Parathyroid adenoma (tissue), 2 donors: ENCODE measurements at regions not wholly inside any gene's neighbourhood (a gene's known extent, or its start where the extent isn't known, plus 50 kb on each side); places are given as distances from the start of the nearest gene placed in this dataset.
"Not testable (repeated sequence)": the region's sequence is repeated elsewhere in the genome, so short reads cannot be mapped to it uniquely, and the experiment has no call there.

Experiments used
- H2AFZ ChIP-seq: fragments of 300-600 bp; sonication (generic); one replicate; pipeline ENCODE4 v1.7.0; 2017; ENCODE audit warnings: antibody characterized with exemption, mild to moderate bottlenecking
- H3K27ac ChIP-seq: fragments of 300-600 bp; sonication (generic); one replicate; pipeline ENCODE4 v1.7.0; 2017
- H3K27me3 ChIP-seq: fragments of 300-600 bp; sonication (generic); one replicate; pipeline ENCODE4 v1.7.0; 2017; ENCODE audit warnings: low read length; ENCODE audit not compliant: control insufficient read depth, insufficient read depth
- H3K36me3 ChIP-seq: fragments of 300-600 bp; sonication (generic); one replicate; pipeline ENCODE4 v1.7.0; 2017; ENCODE audit warnings: low read length; ENCODE audit not compliant: control insufficient read depth, insufficient read depth
- H3K4me1 ChIP-seq: fragments of 300-600 bp; sonication (generic); one replicate; pipeline ENCODE4 v1.7.0; 2017; ENCODE audit warnings: control low read depth
- H3K4me2 ChIP-seq: fragments of 300-600 bp; sonication (generic); one replicate; pipeline ENCODE4 v1.7.0; 2017; ENCODE audit warnings: low read length
- H3K4me3 ChIP-seq: fragments of 300-600 bp; sonication (generic); one replicate; pipeline ENCODE4 v1.7.0; 2017; ENCODE audit warnings: low read depth, low read length
- H3K79me2 ChIP-seq: fragments of 300-600 bp; sonication (generic); one replicate; pipeline ENCODE4 v1.7.0; 2017; ENCODE audit warnings: control low read depth
- H3K9ac ChIP-seq: fragments of 300-600 bp; sonication (generic); one replicate; pipeline ENCODE4 v1.7.0; 2017; ENCODE audit warnings: mild to moderate bottlenecking
- H3K9me3 ChIP-seq: fragments of 300-600 bp; sonication (generic); one replicate; pipeline ENCODE4 v1.7.0; 2017; ENCODE audit warnings: low read length; ENCODE audit not compliant: control insufficient read depth
- donor health status: primary hyperparathyroidism.

DNA sequence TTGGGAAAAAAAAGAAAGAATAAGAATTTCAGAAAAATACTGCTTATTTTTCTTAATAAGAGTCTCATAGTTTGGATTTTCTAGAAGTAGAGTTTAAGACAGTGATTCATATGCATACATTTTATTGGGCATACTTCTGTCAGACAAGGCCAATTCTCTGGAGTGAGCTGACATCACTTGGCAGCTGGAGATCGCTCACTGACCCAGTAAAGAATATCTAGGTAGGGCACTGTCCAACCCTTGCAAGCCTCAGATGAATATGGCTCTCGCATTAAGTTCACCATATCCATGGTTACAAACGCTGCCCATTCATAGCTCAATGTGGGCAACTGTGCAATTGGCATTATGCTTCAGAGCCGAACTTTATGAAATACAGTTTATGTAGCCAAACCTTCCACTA, 117.9 kb upstream of the C1QTNF3 start:
- H3K27ac ChIP-seq, H3K4me2 ChIP-seq, H3K27me3 ChIP-seq, H3K9ac ChIP-seq, H3K4me1 ChIP-seq, H3K36me3 ChIP-seq, H3K9me3 ChIP-seq, H2AFZ ChIP-seq, H3K4me3 ChIP-seq, H3K79me2 ChIP-seq: not testable (repeated sequence)

- H3K9ac ChIP-seq, H3K27ac ChIP-seq, H3K9me3 ChIP-seq, H3K79me2 ChIP-seq, H3K4me2 ChIP-seq, H3K27me3 ChIP-seq, H2AFZ ChIP-seq, H3K4me3 ChIP-seq, H3K4me1 ChIP-seq, H3K36me3 ChIP-seq: not testable (repeated sequence)
Measured at GRCh38 chr5:34171398-34171797, 128.4 kb upstream of the C1QTNF3 start.

GRCh38 chr5:34179453-34180190, 136.6 kb upstream of the C1QTNF3 start:
- not testable (repeated sequence) for H2AFZ ChIP-seq, H3K9me3 ChIP-seq, H3K27ac ChIP-seq, H3K9ac ChIP-seq, H3K27me3 ChIP-seq, H3K79me2 ChIP-seq, H3K36me3 ChIP-seq, H3K4me3 ChIP-seq, H3K4me1 ChIP-seq, H3K4me2 ChIP-seq

GRCh38 chr5:34180225-34180624, 137.2 kb upstream of the C1QTNF3 start:
- H3K4me2 ChIP-seq, H3K9me3 ChIP-seq, H3K27me3 ChIP-seq, H3K27ac ChIP-seq, H3K9ac ChIP-seq, H3K79me2 ChIP-seq, H2AFZ ChIP-seq, H3K4me1 ChIP-seq, H3K4me3 ChIP-seq, H3K36me3 ChIP-seq: not testable (repeated sequence)

DNA sequence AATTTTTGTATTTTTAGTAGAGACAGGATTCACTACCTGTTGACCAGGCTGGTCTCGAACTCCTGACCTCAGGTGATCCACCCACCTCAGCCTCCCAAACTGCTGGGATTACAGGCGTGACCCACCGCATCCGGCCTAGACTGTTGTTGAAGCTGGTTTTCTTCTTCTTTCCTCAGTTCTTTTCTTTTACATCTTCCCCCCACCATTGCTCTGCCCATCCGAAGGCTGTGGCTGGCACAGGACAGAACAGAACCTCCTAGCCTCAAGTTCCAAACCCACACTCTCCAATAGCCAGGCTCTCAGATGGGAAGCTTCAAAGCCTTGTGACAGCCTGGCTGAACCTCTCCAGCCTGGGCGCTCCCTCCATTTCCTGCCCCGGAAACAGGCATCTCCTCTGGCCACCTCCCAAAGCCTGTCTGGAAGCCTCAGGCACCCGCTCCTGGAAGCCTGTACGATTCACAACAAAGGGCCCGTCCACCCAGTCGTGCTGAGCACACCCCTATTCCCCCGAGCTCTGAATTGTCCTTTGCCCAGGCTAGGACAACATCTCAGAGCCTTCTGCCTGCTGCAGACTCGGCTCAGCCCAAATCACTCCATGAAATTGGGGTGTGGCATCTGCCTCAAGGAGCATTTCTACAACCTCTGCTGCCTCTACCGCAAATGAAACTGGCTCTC, 138.1 kb upstream of the C1QTNF3 start:
- not testable (repeated sequence) for H3K4me3 ChIP-seq, H3K27me3 ChIP-seq, H3K27ac ChIP-seq, H3K4me1 ChIP-seq, H3K9ac ChIP-seq, H3K4me2 ChIP-seq, H3K9me3 ChIP-seq, H3K79me2 ChIP-seq, H2AFZ ChIP-seq, H3K36me3 ChIP-seq

GRCh38 chr5:34185005-34185404, 142.0 kb upstream of the C1QTNF3 start:
- not testable (repeated sequence) for H3K27me3 ChIP-seq, H3K27ac ChIP-seq, H3K79me2 ChIP-seq, H3K4me2 ChIP-seq, H3K9me3 ChIP-seq, H3K4me3 ChIP-seq, H2AFZ ChIP-seq, H3K9ac ChIP-seq, H3K36me3 ChIP-seq, H3K4me1 ChIP-seq

DNA sequence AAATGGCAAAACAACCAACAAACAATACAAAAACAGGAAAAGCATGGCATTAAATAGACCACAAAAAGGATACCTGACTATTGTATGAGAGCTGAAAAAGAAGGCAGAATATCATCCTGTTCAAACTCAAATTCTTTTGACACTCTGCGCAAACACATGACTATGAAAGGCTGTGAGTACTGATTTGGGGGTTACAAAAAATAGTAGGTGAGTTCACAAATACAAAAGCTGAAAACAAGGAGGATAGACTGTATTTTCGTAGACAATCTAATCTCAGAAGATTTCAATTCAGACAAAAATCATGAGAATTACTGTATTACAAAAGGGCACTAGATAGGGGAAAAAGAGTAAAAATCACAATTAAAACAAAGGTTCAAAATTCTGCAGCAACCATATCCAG, 142.6 kb upstream of the C1QTNF3 start:
- H3K27ac ChIP-seq, H3K27me3 ChIP-seq, H3K4me1 ChIP-seq, H3K9ac ChIP-seq, H3K4me2 ChIP-seq, H2AFZ ChIP-seq, H3K4me3 ChIP-seq, H3K36me3 ChIP-seq, H3K9me3 ChIP-seq, H3K79me2 ChIP-seq: not testable (repeated sequence)

DNA sequence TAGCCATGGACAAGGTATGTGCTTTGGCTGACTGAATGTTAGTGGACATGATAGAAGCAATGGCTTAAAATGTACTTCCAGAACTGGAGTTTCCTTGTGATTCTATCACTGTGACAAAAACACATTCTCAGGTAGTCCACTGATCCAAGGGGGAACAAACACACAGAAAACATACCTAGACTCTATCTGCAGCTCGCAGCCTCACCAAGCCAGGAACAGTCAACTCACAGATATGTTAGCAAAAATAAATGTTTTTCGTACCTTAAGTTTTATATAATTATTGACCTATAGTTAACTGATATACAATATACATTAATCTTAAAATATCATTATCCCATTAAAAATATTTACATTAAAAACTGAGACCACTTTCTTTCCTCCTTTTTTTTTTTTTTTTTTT, 143.1 kb upstream of the C1QTNF3 start:
- not testable (repeated sequence) for H3K27me3 ChIP-seq, H3K4me3 ChIP-seq

DNA sequence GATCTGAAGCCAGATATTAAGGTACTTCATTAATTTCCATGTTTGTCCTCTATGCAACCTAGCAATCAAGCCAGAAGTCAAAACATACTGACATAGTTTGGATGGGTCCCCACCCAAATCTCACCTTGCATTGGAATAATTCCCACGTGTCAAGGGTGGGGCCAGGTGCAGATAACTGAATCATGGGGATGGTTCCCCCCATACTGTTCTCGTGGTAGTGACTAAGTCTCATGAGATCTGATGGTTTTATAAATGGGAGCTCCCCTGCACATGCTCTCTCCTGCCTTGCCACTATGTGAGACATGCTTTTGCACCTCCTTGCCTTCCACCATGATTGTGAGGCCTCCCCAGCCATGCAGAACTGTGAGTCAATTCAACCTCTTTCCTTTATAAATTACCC, 143.9 kb upstream of the C1QTNF3 start:
- H3K4me3 ChIP-seq, H2AFZ ChIP-seq, H3K27ac ChIP-seq, H3K4me2 ChIP-seq, H3K9me3 ChIP-seq, H3K79me2 ChIP-seq, H3K4me1 ChIP-seq, H3K27me3 ChIP-seq, H3K9ac ChIP-seq, H3K36me3 ChIP-seq: not testable (repeated sequence)

More for the DNA sequence above, 143.1 kb upstream of the C1QTNF3 start:
- not testable (repeated sequence) for H3K27ac ChIP-seq, H3K9ac ChIP-seq, H2AFZ ChIP-seq, H3K4me1 ChIP-seq, H3K36me3 ChIP-seq, H3K4me2 ChIP-seq, H3K9me3 ChIP-seq, H3K79me2 ChIP-seq

DNA sequence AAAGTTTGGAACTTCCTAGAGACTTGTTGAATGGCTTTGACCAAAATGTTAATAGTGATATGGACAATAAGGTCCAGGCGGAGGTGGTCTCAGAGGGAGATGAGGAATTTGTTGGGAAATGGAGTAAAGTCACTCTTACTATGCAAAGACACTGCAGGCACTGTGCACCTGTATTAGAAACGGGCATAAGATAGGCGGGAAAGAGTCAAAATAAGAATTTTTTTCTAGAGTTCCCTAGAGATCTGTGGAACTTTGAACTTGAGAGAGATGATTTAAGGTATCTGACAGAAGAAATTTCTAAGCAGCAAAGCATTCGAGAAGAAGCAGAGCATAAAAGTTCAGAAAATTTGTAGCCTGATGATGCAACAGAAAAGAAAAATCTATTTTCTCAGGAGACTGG, 144.4 kb upstream of the C1QTNF3 start:
- H3K36me3 ChIP-seq, H3K27me3 ChIP-seq, H3K4me3 ChIP-seq, H3K4me1 ChIP-seq, H2AFZ ChIP-seq, H3K4me2 ChIP-seq, H3K27ac ChIP-seq, H3K9me3 ChIP-seq, H3K9ac ChIP-seq, H3K79me2 ChIP-seq: not testable (repeated sequence)
